ENCODE measurements at regions not wholly inside any gene's neighbourhood (a gene's known extent, or its start where the extent isn't known, plus 50 kb on each side); places are given as distances from the start of the nearest gene placed in this dataset.
A peak's percentile ranks its signal among the peaks of the same experiment; 100 is the strongest.

DNA sequence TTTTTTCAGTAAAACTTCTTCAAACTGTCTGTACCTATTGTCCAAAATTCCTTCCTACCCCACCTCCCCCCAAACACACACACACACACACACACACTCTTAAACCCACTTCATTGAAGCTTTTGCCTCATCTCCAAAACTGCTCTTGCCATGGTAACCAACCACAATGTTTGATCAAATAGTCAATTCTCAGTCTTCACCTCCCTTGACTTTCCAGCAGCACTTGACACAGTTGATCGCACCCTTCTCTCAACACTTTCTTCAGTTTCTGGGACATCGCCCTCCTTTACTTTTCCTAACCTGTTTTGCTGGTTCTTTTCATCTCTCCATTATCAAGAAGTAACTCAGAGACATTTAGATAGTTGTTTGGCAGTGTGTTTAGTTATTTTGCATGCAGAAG lies 71.5 kb upstream of the COL21A1 start:
- intact Hi-C loops (cut with DNase I) = no loop called here
- WGBS (ENCODE audit: insufficient coverage, low coverage, low lambda C conversion rate, missing lambda C conversion rate) = 79% methylated on average over 2 of the region's 2 CpGs
- TF ChIP-seq, protein P1, sequence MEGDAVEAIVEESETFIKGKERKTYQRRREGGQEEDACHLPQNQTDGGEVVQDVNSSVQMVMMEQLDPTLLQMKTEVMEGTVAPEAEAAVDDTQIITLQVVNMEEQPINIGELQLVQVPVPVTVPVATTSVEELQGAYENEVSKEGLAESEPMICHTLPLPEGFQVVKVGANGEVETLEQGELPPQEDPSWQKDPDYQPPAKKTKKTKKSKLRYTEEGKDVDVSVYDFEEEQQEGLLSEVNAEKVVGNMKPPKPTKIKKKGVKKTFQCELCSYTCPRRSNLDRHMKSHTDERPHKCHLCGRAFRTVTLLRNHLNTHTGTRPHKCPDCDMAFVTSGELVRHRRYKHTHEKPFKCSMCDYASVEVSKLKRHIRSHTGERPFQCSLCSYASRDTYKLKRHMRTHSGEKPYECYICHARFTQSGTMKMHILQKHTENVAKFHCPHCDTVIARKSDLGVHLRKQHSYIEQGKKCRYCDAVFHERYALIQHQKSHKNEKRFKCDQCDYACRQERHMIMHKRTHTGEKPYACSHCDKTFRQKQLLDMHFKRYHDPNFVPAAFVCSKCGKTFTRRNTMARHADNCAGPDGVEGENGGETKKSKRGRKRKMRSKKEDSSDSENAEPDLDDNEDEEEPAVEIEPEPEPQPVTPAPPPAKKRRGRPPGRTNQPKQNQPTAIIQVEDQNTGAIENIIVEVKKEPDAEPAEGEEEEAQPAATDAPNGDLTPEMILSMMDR (IDR thresholded peaks at IDR 0.05) = no peak
- no peak for TF ChIP-seq POLR2A (IDR thresholded peaks at IDR 0.05)
- Histone ChIP-seq H3K4me1 (no peaks in the 10 kb centered on the region), H3K27ac (no peak overlapping the region), H3K27me3 (no peaks in the 10 kb centered on the region), H3K36me3 (no peaks in the 10 kb centered on the region), H3K4me3 (no peak overlapping the region), H3K9me3 (no peaks in the 10 kb centered on the region)
- DNase-seq = no peak
- no peak for ATAC-seq

DNA sequence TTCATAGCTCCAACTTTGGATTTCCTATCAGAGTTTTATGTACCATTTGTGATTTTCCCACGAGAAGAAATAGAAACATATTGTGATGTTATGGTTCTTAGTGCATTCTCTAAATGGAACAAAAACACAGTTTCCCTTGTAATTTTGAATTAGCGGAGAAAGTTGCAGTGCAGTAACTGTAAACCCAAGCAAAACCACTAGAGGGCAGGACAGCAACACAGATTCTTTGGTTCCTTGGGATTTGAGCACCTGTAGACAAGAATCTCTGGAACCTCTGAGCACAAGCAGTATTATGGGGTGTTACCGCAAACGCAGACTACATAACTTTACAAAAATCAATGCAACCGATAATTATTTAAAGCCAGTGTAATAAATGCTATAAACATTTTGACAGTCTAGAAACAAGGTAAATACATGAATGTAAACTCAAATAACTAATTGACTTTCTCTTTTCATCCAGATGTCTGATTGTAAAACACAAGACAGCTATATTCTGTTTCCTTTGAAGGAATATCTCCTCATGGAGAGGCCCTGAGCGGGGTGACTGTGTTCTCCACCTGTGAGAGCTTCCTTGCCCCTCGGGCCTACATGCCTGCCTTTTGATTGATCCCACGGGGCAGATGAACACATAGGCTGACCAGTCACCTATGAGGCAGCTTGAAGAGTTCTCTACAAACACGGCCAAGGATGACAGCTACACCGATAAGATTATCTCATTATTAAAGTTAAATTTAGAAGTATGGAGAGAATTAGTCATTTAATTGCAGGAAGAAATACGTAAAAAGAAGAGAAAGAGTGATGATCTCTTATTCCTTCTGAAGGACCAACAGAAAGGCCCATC lies 67.5 kb upstream of the COL21A1 start:
- no peaks in the 10 kb centered on the region for H3K9me3 ChIP-seq
- H3K36me3 ChIP-seq = no peaks in the 10 kb centered on the region
- ATAC-seq (peak; percentile 71 to 79 (median 76)), DNase-seq (no peak)
- intact Hi-C loops (cut with DNase I) = no loop called here
- no peaks in the 10 kb centered on the region for H3K4me1 ChIP-seq
- H3K27ac ChIP-seq = no peak overlapping the region
- no peaks in the 10 kb centered on the region for H3K27me3 ChIP-seq
- TF ChIP-seq, protein P1 (IDR thresholded peaks at IDR 0.05) = peak; percentile 54 to 76 (median 72)
- TF ChIP-seq POLR2A (IDR thresholded peaks at IDR 0.05) = no peak
- WGBS (ENCODE audit: insufficient coverage, low coverage, low lambda C conversion rate, missing lambda C conversion rate) = 47% methylated on average over 11 of the region's 11 CpGs
- no peak overlapping the region for H3K4me3 ChIP-seq

DNA sequence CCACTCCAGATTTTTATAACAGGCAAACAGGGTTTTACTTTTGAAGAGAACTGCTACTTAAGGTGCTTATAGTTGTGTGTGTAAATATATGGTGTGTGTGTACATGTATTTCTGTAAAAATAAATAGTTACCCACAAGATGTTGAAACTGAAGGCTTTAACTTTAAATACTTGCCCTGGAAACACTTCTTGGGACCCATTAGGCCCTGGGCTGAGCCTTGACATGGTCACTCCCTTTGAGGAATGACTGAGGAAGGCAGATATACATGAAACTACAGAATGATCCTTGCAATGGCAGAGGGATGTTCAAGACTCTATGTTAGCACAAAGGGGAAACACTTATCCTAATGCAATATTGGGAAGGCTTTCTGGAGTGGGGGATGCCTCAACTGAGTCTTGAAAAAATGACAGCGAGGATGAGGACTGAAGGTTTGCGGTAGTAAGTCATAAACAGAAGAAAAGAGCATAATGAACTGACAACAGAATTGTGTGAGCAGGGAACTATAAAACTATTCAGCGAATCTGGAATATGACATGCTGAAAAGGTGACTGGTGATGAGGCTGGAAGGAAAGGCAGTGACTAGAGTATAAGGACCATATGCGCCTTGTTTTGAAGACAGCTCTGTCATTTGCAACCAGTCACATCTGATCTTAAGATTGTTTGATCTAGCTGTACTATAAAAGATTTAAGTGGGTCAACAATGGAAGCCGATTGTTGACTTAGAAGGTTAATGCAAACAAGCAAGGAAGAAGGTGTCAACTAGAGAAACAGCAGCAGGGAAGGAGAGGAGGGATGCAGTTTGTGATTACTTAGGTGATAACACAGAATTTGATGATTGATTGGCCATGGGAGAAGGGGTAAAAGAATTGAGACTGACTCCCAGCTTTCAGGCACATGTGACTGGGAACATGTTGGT lies 64.4 kb upstream of the COL21A1 start:
- no peaks in the 10 kb centered on the region for H3K36me3 ChIP-seq
- no peak for ATAC-seq
- H3K27ac ChIP-seq = no peak overlapping the region
- intact Hi-C loops (cut with DNase I) = no loop called here
- no peaks in the 10 kb centered on the region for H3K4me1 ChIP-seq
- TF ChIP-seq POLR2A (IDR thresholded peaks at IDR 0.05) = no peak
- TF ChIP-seq, protein P1 (IDR thresholded peaks at IDR 0.05) = no peak
- H3K9me3 ChIP-seq = no peaks in the 10 kb centered on the region
- WGBS (ENCODE audit: insufficient coverage, low coverage, low lambda C conversion rate, missing lambda C conversion rate) = 51% methylated on average over 5 of the region's 5 CpGs
- no peaks in the 10 kb centered on the region for H3K27me3 ChIP-seq
- DNase-seq = no peak
- H3K4me3 ChIP-seq = no peak overlapping the region

DNA sequence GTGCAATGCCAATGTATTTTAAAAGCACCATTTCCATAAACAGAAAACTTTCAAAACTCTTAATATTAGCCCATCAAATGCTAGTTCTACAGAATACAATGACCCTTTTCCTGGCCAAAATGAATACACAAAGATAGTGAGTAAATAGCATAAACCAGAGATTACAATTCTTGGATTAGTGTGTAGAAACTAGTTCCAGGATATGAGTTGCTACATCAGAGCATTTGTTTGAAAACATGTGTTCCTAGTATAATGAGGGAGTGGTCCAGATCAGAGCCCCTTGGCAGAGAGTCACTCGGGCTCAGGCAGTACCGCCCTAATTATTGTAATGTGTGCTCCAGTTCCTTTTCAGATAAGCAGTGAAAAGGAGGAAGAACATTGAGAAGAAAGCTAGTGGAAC lies 63.7 kb upstream of the COL21A1 start:
- no peak overlapping the region for H3K27ac ChIP-seq
- 25% methylated on average over 2 of the region's 2 CpGs for WGBS (ENCODE audit: insufficient coverage, low coverage, low lambda C conversion rate, missing lambda C conversion rate)
- intact Hi-C loops (cut with DNase I) = no loop called here
- no peaks in the 10 kb centered on the region for H3K27me3 ChIP-seq
- no peak overlapping the region for H3K4me3 ChIP-seq
- ATAC-seq (no peak), DNase-seq (no peak)
- H3K9me3 ChIP-seq = no peaks in the 10 kb centered on the region
- no peaks in the 10 kb centered on the region for H3K4me1 ChIP-seq
- no peaks in the 10 kb centered on the region for H3K36me3 ChIP-seq
- TF ChIP-seq, protein P1 (IDR thresholded peaks at IDR 0.05) = no peak
- TF ChIP-seq POLR2A (IDR thresholded peaks at IDR 0.05) = no peak

Data from right lobe of liver (tissue), 6 donors.